Astrocyte (in vitro differentiated cells and primary cell): ENCODE measurements at regions not wholly inside any gene's neighbourhood (a gene's known extent, or its start where the extent isn't known, plus 50 kb on each side); places are given as distances from the start of the nearest gene placed in this dataset.

ENCODE experiments used
- DNase-seq: peaks from one replicate; pipeline ENCODE4 v3.0.0-alpha.2; 2010; ENCODE audit warnings: low read depth
- FAIRE-seq: peaks from 2 replicates; lab custom pipeline; 2011; peaks lifted over from hg19 to GRCh38; lab: Jason Lieb, UNC
- H2AFZ ChIP-seq: 2 replicates; pipeline ENCODE4 v1.6.0; 2012; ENCODE audit warnings: low read depth, low read length, inconsistent platforms
- H3K27ac ChIP-seq: 2 replicates; pipeline ENCODE4 v1.5.1; 2011; ENCODE audit warnings: low read depth, low read length, inconsistent platforms
- H3K27me3 ChIP-seq: 2 replicates; pipeline ENCODE4 v1.6.0; 2011; ENCODE audit warnings: low read length, inconsistent platforms; ENCODE audit not compliant: insufficient read depth
- H3K36me3 ChIP-seq: 2 replicates; pipeline ENCODE4 v1.5.1; 2011; ENCODE audit warnings: low read length, inconsistent platforms; ENCODE audit not compliant: insufficient read depth
- H3K4me1 ChIP-seq: 2 replicates; pipeline ENCODE4 v1.5.1; 2011; ENCODE audit warnings: low read length, inconsistent platforms; ENCODE audit not compliant: insufficient read depth
- H3K4me2 ChIP-seq: 2 replicates; pipeline ENCODE4 v1.6.0; 2012; ENCODE audit warnings: low read length, inconsistent platforms
- H3K4me3 ChIP-seq: 2 replicates; pipeline ENCODE4 v1.5.1; 2011; ENCODE audit warnings: low read depth, mild to moderate bottlenecking, low read length, inconsistent platforms; ENCODE audit not compliant: insufficient read depth
- H3K79me2 ChIP-seq: 2 replicates; pipeline ENCODE4 v1.6.0; 2012; ENCODE audit warnings: mild to moderate bottlenecking, low read length, inconsistent platforms; ENCODE audit not compliant: insufficient read depth
- H3K9ac ChIP-seq: 2 replicates; pipeline ENCODE4 v1.6.0; 2012; ENCODE audit warnings: mild to moderate bottlenecking, low read length, inconsistent platforms
- H3K9me3 ChIP-seq: 2 replicates; pipeline ENCODE4 v1.5.1; 2012; ENCODE audit warnings: low read depth, mild to moderate bottlenecking, low read length, inconsistent platforms; ENCODE audit not compliant: insufficient read depth
- H4K20me1 ChIP-seq: 2 replicates; pipeline ENCODE4 v1.6.0; 2012; ENCODE audit warnings: low read length, inconsistent platforms; ENCODE audit not compliant: insufficient read depth
- H3K27ac Mint-ChIP-seq: one replicate; pipeline ENCODE4 v1.8.0; 2021; ENCODE audit warnings: mild to moderate bottlenecking, mixed read lengths; ENCODE audit not compliant: unreplicated experiment
- H3K27me3 Mint-ChIP-seq: one replicate; pipeline ENCODE4 v1.8.0; 2021; ENCODE audit warnings: low read depth, mixed read lengths; ENCODE audit not compliant: unreplicated experiment
- H3K36me3 Mint-ChIP-seq: one replicate; pipeline ENCODE4 v1.8.0; 2021; ENCODE audit warnings: low read depth, mixed read lengths; ENCODE audit not compliant: unreplicated experiment
- H3K4me1 Mint-ChIP-seq: one replicate; pipeline ENCODE4 v1.8.0; 2021; ENCODE audit warnings: low read depth, mixed read lengths; ENCODE audit not compliant: unreplicated experiment
- H3K4me3 Mint-ChIP-seq: one replicate; pipeline ENCODE4 v1.8.0; 2021; ENCODE audit warnings: mild to moderate bottlenecking, moderate library complexity, mixed read lengths; ENCODE audit not compliant: unreplicated experiment
- H3K9me3 Mint-ChIP-seq: one replicate; pipeline ENCODE4 v1.8.0; 2021; ENCODE audit warnings: mild to moderate bottlenecking, mixed read lengths; ENCODE audit not compliant: unreplicated experiment
- CTCF ChIP-seq: IDR thresholded peaks from 2 replicates; pipeline ENCODE4 v1.5.1; 2011; ENCODE audit warnings: low read depth, mild to moderate bottlenecking, inconsistent platforms, low read length, moderate library complexity; ENCODE audit not compliant: insufficient read depth
- EZH2 ChIP-seq: IDR thresholded peaks from 2 replicates; pipeline ENCODE4 v1.6.1; 2012; ENCODE audit warnings: mild to moderate bottlenecking, low read length, inconsistent platforms; ENCODE audit not compliant: insufficient read depth

- H3K36me3 Mint-ChIP-seq: no peaks in the 10 kb centered on the region
- no peak for FAIRE-seq
- no peak overlapping the region for H2AFZ ChIP-seq
- H3K4me1 ChIP-seq: no peaks in the 10 kb centered on the region
- no peak overlapping the region for H3K4me3 ChIP-seq
- no peaks in the 10 kb centered on the region for H3K79me2 ChIP-seq
- peaks cover 2% of the 10 kb centered on the region for H3K27me3 ChIP-seq
- H3K9me3 ChIP-seq: no peaks in the 10 kb centered on the region
- no peak overlapping the region for H3K27ac ChIP-seq
- H3K9ac ChIP-seq: no peak overlapping the region
- H3K27ac Mint-ChIP-seq: no peak overlapping the region
- H3K9me3 Mint-ChIP-seq: peaks cover 3% of the 10 kb centered on the region
- H3K4me3 Mint-ChIP-seq: no peak overlapping the region
- TF ChIP-seq EZH2 (no peak), CTCF (no peak)
- no peak for DNase-seq
- H3K36me3 ChIP-seq: no peaks in the 10 kb centered on the region
- H3K4me1 Mint-ChIP-seq: no peaks in the 10 kb centered on the region
- no peak overlapping the region for H3K4me2 ChIP-seq
- no peaks in the 10 kb centered on the region for H4K20me1 ChIP-seq
- H3K27me3 Mint-ChIP-seq: no peaks in the 10 kb centered on the region
Observed at GRCh38 chr6:90960324-90960723, 373.5 kb upstream of the MAP3K7 start.

GRCh38 chr6:90955246-90955645 is 368.4 kb upstream of the MAP3K7 start:
- H2AFZ ChIP-seq: no peak overlapping the region

More at GRCh38 chr6:90955246-90955645, 368.4 kb upstream of the MAP3K7 start:
- no peaks in the 10 kb centered on the region for H3K36me3 Mint-ChIP-seq
- DNase-seq: no peak
- FAIRE-seq: no peak
- Histone ChIP-seq H3K4me2 (no peak overlapping the region), H4K20me1 (no peaks in the 10 kb centered on the region), H3K79me2 (no peaks in the 10 kb centered on the region), H3K36me3 (no peaks in the 10 kb centered on the region), H3K27me3 (no peaks in the 10 kb centered on the region), H3K9ac (no peak overlapping the region), H3K4me3 (no peak overlapping the region), H3K4me1 (no peaks in the 10 kb centered on the region), H3K27ac (no peak overlapping the region), H3K9me3 (no peaks in the 10 kb centered on the region)
- no peaks in the 10 kb centered on the region for H3K27me3 Mint-ChIP-seq
- H3K27ac Mint-ChIP-seq: no peak overlapping the region
- H3K9me3 Mint-ChIP-seq: no peaks in the 10 kb centered on the region
- no peak for TF ChIP-seq EZH2
- no peak for TF ChIP-seq CTCF
- no peaks in the 10 kb centered on the region for H3K4me1 Mint-ChIP-seq
- no peak overlapping the region for H3K4me3 Mint-ChIP-seq
